H1 (cell line): ENCODE measurements at regions not wholly inside any gene's neighbourhood (a gene's known extent, or its start where the extent isn't known, plus 50 kb on each side); places are given as distances from the start of the nearest gene placed in this dataset.

ENCODE experiments used
- CTCF ChIA-PET: fragments of 300-600 bp; sonication (Branson Sonifier 250); formaldehyde crosslinking; loops from one replicate; lab custom pipeline; 2021; ENCODE audit not compliant: partially characterized antibody; lab: Charles Lee
- POLR2A ChIA-PET: fragments of 300-600 bp; sonication (Branson Sonifier 250); formaldehyde crosslinking; loops from one replicate; lab custom pipeline; 2021; ENCODE audit warnings: inconsistent platforms; ENCODE audit not compliant: partially characterized antibody; lab: Charles Lee
- DNase-seq, 2 experiments: peaks; one replicate each; pipeline versions ENCODE4 v3.0.0 to v3.0.0-alpha.2; 2010 to 2022; ENCODE audit warnings: low spot score in 2 of 2, low read depth in 1 of 2, mixed read lengths in 1 of 2
- FAIRE-seq: peaks from 2 replicates; lab custom pipeline; 2011; peaks lifted over from hg19 to GRCh38; lab: Jason Lieb, UNC
- H2AFZ ChIP-seq: 2 replicates; pipeline ENCODE4 v1.8.1; 2012; ENCODE audit warnings: low read length, inconsistent platforms
- H2AK5ac ChIP-seq: 2 replicates; pipeline ENCODE4 v1.6.1; 2013; ENCODE audit warnings: low read depth, low read length
- H2BK120ac ChIP-seq: replicated peaks from 2 replicates; pipeline ENCODE3; 2013; ENCODE audit warnings: low read depth, low read length, inconsistent platforms
- H2BK12ac ChIP-seq: 2 replicates; pipeline ENCODE4 v1.6.1; 2013; ENCODE audit warnings: low read depth, low read length
- H2BK15ac ChIP-seq: 2 replicates; pipeline ENCODE4 v1.6.1; 2013; ENCODE audit warnings: low read length
- H2BK20ac ChIP-seq: 2 replicates; pipeline ENCODE4 v1.6.1; 2013; ENCODE audit warnings: low read length
- H2BK5ac ChIP-seq: 2 replicates; pipeline ENCODE4 v1.6.1; 2013; ENCODE audit warnings: low read depth, low read length
- H3K14ac ChIP-seq: 2 replicates; pipeline ENCODE4 v1.6.1; 2013; ENCODE audit warnings: inconsistent platforms; ENCODE audit not compliant: insufficient read length
- H3K18ac ChIP-seq: 2 replicates; pipeline ENCODE4 v1.6.1; 2013; ENCODE audit warnings: low read length; ENCODE audit errors: extremely low read depth
- H3K23ac ChIP-seq: 2 replicates; pipeline ENCODE4 v1.6.1; 2013; ENCODE audit warnings: inconsistent platforms; ENCODE audit not compliant: insufficient read length
- H3K23me2 ChIP-seq: 2 replicates; pipeline ENCODE4 v1.6.1; 2013; ENCODE audit warnings: low read depth, low read length
- H3K27ac ChIP-seq: 2 replicates; pipeline ENCODE4 v1.6.1; 2011; ENCODE audit warnings: low read depth, low read length, inconsistent platforms
- H3K27me3 ChIP-seq, 4 experiments: replicated peaks in 1 of 4; 1 replicate in 1 of 4; 2 replicates in 3 of 4; pipeline versions ENCODE4 v1.6.1 to v1.8.1; 2011 to 2013; ENCODE audit warnings: low read length in 3 of 4, mild to moderate bottlenecking in 3 of 4, inconsistent platforms in 2 of 4, mixed read lengths in 2 of 4, moderate library complexity in 1 of 4; ENCODE audit not compliant: control insufficient read depth in 3 of 4, insufficient read depth in 3 of 4; ENCODE audit errors: extremely low read depth in 1 of 4
- H3K36me3 ChIP-seq, 4 experiments: 2 replicates each; pipeline versions ENCODE4 v1.6.1 to v1.8.1; 2011 to 2013; ENCODE audit warnings: mild to moderate bottlenecking in 4 of 4, low read length in 3 of 4, moderate library complexity in 2 of 4, control low read depth in 1 of 4, inconsistent platforms in 1 of 4; ENCODE audit not compliant: insufficient read depth in 4 of 4, control insufficient read depth in 2 of 4
- H3K4ac ChIP-seq: replicated peaks from 2 replicates; pipeline ENCODE3; 2013; ENCODE audit warnings: low read length, low read depth, mixed read lengths, inconsistent platforms; ENCODE audit not compliant: insufficient read length
- H3K4me1 ChIP-seq, 4 experiments: replicated peaks in 1 of 4; 1 replicate in 1 of 4; 2 replicates in 3 of 4; pipeline versions ENCODE4 v1.6.1 to v1.8.1; 2011 to 2013; ENCODE audit warnings: low read length in 3 of 4, inconsistent platforms in 2 of 4, mixed read lengths in 1 of 4; ENCODE audit not compliant: insufficient read depth in 4 of 4, control insufficient read depth in 3 of 4
- H3K4me2 ChIP-seq, 2 experiments: 2 replicates each; pipeline versions ENCODE4 v1.6.1 to v1.8.1; 2011 to 2013; ENCODE audit warnings: low read depth in 2 of 2, low read length in 2 of 2, control low read depth in 1 of 2, inconsistent platforms in 1 of 2, mild to moderate bottlenecking in 1 of 2; ENCODE audit not compliant: insufficient read depth in 1 of 2
- H3K4me3 ChIP-seq, 4 experiments: fragments of 200-600, 300-600 bp in 1 of 4; sonication (generic), shearing (Covaris generic), sonication (Bioruptor Twin) in 1 of 4; 2 replicates each; pipeline versions ENCODE4 v1.5.1 to v1.8.1; 2011 to 2016; ENCODE audit warnings: low read length in 4 of 4, low read depth in 3 of 4, control low read depth in 2 of 4, inconsistent platforms in 2 of 4, mild to moderate bottlenecking in 2 of 4, mixed read lengths in 1 of 4, moderate library complexity in 1 of 4; ENCODE audit not compliant: insufficient read depth in 2 of 4; ENCODE audit errors: extremely low read depth in 1 of 4
- H3K56ac ChIP-seq: replicated peaks from 2 replicates; pipeline ENCODE3; 2013; ENCODE audit warnings: low read depth, mild to moderate bottlenecking, mixed read lengths, low read length, inconsistent platforms; ENCODE audit not compliant: insufficient read length
- H3K79me1 ChIP-seq: 2 replicates; pipeline ENCODE4 v1.6.1; 2013; ENCODE audit warnings: low read depth, low read length, control low read depth
- H3K79me2 ChIP-seq, 2 experiments: 2 replicates each; pipeline versions ENCODE4 v1.6.1 to v1.8.1; 2012 to 2013; ENCODE audit warnings: low read length in 2 of 2, mild to moderate bottlenecking in 2 of 2, inconsistent platforms in 1 of 2; ENCODE audit not compliant: insufficient read depth in 2 of 2, control insufficient read depth in 1 of 2
- H3K9ac ChIP-seq, 4 experiments: replicated peaks in 1 of 4; 1 replicate in 1 of 4; 2 replicates in 3 of 4; pipeline versions ENCODE4 v1.6.1 to v1.8.1; 2011 to 2013; ENCODE audit warnings: low read depth in 3 of 4, low read length in 3 of 4, control low read depth in 2 of 4, mild to moderate bottlenecking in 2 of 4, moderate library complexity in 2 of 4, inconsistent platforms in 1 of 4; ENCODE audit errors: extremely low read depth in 1 of 4
- H3K9me3 ChIP-seq, 2 experiments: 2 replicates each; pipeline versions ENCODE4 v1.6.1 to v1.8.1; 2012 to 2013; ENCODE audit warnings: mild to moderate bottlenecking in 2 of 2, moderate library complexity in 2 of 2, control low read depth in 1 of 2, inconsistent platforms in 1 of 2, low read depth in 1 of 2, low read length in 1 of 2, mixed read lengths in 1 of 2; ENCODE audit not compliant: insufficient read depth in 2 of 2
- H4K20me1 ChIP-seq, 2 experiments: replicated peaks in 1 of 2; 2 replicates each; pipeline versions ENCODE3 to v1.8.1; 2011 to 2013; ENCODE audit warnings: inconsistent platforms in 2 of 2, low read length in 2 of 2, mild to moderate bottlenecking in 1 of 2; ENCODE audit not compliant: insufficient read depth in 2 of 2, control insufficient read depth in 1 of 2
- H4K5ac ChIP-seq: 2 replicates; pipeline ENCODE4 v1.6.1; 2013; ENCODE audit warnings: low read length, low read depth, mixed read lengths, inconsistent platforms; ENCODE audit not compliant: insufficient read length
- H4K8ac ChIP-seq: 2 replicates; pipeline ENCODE4 v1.8.0; 2013; ENCODE audit warnings: mild to moderate bottlenecking, moderate library complexity, low read length, inconsistent platforms; ENCODE audit not compliant: insufficient read depth; ENCODE audit errors: extremely low read depth
- H4K91ac ChIP-seq: replicated peaks from 2 replicates; pipeline ENCODE3; 2013; ENCODE audit warnings: low read length, mixed read lengths, inconsistent platforms; ENCODE audit not compliant: insufficient read length
- BACH1 ChIP-seq: IDR thresholded peaks from 2 replicates; pipeline ENCODE4 v1.6.1; 2012; ENCODE audit warnings: low read length, improper control_type of control experiment
- EZH2 ChIP-seq: fragments of 200-600 bp; sonication (generic); IDR thresholded peaks from 2 replicates; pipeline ENCODE4 v1.7.1; 2012; ENCODE audit warnings: low read depth, mild to moderate bottlenecking, moderate library complexity, low read length, inconsistent platforms; ENCODE audit not compliant: severe bottlenecking
- whole genome bisulfite sequencing, 2 experiments: shearing (Covaris generic) in 1 of 2; methylation state at CpG; one replicate each; pipeline versions ENCODE4 v1.1.6 to v1.1.7; 2013 to 2015; ENCODE audit warnings: low lambda C conversion rate in 2 of 2, mixed read lengths in 2 of 2, inconsistent platforms in 1 of 2, low coverage in 1 of 2, missing lambda C conversion rate in 1 of 2; ENCODE audit not compliant: insufficient replicate concordance in 2 of 2, insufficient coverage in 1 of 2, insufficient read length in 1 of 2; ENCODE audit errors: extremely low coverage in 1 of 2, missing lambda C conversion rate in 1 of 2; 5-methylcytosine and 5-hydroxymethylcytosine counted together

- Histone ChIP-seq H2AK5ac (no peak overlapping the region), H3K4me3 (no peak overlapping the region), H2AFZ (no peak overlapping the region), H4K20me1 (no peaks in the 10 kb centered on the region), H3K56ac (no peak overlapping the region), H4K8ac (no peak overlapping the region), H3K79me1 (no peaks in the 10 kb centered on the region), H3K27me3 (no peaks in the 10 kb centered on the region), H2BK15ac (no peak overlapping the region), H3K23me2 (no peaks in the 10 kb centered on the region), H3K9ac (no peak overlapping the region), H4K91ac (no peak overlapping the region), H4K5ac (no peak overlapping the region), H3K36me3 (no peaks in the 10 kb centered on the region), H3K4ac (no peak overlapping the region), H3K27ac (no peak overlapping the region), H2BK20ac (no peak overlapping the region), H2BK5ac (no peak overlapping the region), H3K23ac (no peak overlapping the region), H3K4me2 (no peak overlapping the region), H3K18ac (no peak overlapping the region), H3K9me3 (peaks cover 0 to 4% of the 10 kb centered on the region in 2 experiments; a peak in 1 of 4 replicates), H3K4me1 (no peaks in the 10 kb centered on the region), H3K79me2 (no peaks in the 10 kb centered on the region), H3K14ac (no peak overlapping the region), H2BK120ac (no peak overlapping the region), H2BK12ac (no peak overlapping the region)
- DNase-seq (no peak), FAIRE-seq (no peak)
- TF ChIP-seq BACH1 (no peak), EZH2 (no peak)
- CTCF ChIA-PET, result no interaction called here
- POLR2A ChIA-PET, result no interaction called here
- WGBS, 2 experiments, result 81% methylated on average over 2 of the region's 2 CpGs; no CpG with 5 or more reads in 1 of the 2 experiments
Measured at GRCh38 chr1:104476126-104476525, 726.4 kb downstream of the AMY1C start.
